ENCODE measurements at regions not wholly inside any gene's neighbourhood (a gene's known extent, or its start where the extent isn't known, plus 50 kb on each side); places are given as distances from the start of the nearest gene placed in this dataset.

DNA sequence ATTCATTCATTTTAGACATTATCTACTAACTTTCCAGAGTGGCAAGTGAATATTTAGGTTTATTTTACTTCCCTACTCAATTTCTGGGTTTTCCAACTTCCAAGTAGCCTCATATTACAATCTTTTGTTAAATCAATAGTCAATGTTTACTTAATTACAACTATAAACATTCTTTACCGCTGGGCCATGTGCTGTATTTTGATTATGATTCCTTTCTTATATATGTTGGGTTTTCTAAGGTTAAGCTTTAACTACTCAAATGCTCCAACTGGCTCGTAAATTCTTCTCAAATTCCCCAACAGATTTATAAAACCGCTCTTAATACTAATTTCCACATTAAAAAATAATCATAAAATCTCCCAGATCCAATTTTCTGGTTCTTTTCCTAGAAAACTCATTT, 110.1 kb upstream of the ABCA1 start:
- DNase-seq (ENCODE audit: low read depth, low spot score): no peak
- peaks cover 6% of the 10 kb centered on the region for H3K9me3 Mint-ChIP-seq
- no peaks in the 10 kb centered on the region for H3K27me3 Mint-ChIP-seq (ENCODE audit: low read depth)
- peaks cover 5% of the 10 kb centered on the region for H3K4me1 Mint-ChIP-seq
- H3K36me3 Mint-ChIP-seq (ENCODE audit: low read depth): peaks cover 5% of the 10 kb centered on the region
- no peak for TF ChIP-seq CTCF (conservative IDR thresholded peaks at IDR 0.05)
- no peak overlapping the region for H3K4me3 Mint-ChIP-seq
- H3K27ac Mint-ChIP-seq (ENCODE audit: unreplicated experiment): no peak overlapping the region

DNA sequence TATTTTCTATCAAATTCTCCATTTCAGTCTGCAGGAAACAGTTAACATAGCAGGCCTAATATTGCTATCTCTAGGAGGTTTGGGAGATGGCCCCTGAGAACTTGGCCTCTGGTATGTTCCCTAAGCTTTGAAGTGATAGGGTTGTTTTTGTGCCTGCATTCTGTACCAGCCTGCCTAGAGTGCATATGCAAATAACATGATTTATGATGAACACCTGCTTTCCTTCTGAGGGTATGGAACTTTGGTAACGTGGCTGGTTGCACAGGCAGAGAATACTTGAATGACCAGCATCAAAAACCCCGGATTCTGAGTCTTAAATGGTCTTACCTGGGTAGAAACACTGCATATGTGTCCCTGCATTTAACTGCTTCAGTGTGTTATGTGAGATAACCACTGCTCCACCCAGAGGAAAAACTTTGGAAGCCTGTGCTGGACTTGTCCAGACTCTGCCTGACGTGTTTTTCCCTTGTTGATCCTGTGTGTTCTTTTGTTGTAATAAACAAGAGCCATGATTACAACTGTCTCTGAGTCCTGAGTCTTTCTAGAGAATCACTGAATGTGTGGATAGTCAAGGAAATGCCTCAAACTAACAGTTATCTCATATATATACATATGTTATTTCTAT, 111.3 kb upstream of the ABCA1 start:
- Mint-ChIP-seq H3K36me3 (ENCODE audit: low read depth) (peaks cover 5% of the 10 kb centered on the region), H3K4me3 (no peak overlapping the region), H3K27ac (ENCODE audit: unreplicated experiment) (no peak overlapping the region), H3K4me1 (peaks cover 5% of the 10 kb centered on the region), H3K27me3 (ENCODE audit: low read depth) (no peaks in the 10 kb centered on the region), H3K9me3 (peaks cover 6% of the 10 kb centered on the region)
- TF ChIP-seq CTCF (conservative IDR thresholded peaks at IDR 0.05): no peak
- no peak for DNase-seq (ENCODE audit: low read depth, low spot score)

GRCh38 chr9:105043370-105043936, 115.5 kb upstream of the ABCA1 start:
- no peak for TF ChIP-seq CTCF (conservative IDR thresholded peaks at IDR 0.05)
- Mint-ChIP-seq H3K27me3 (ENCODE audit: low read depth) (no peaks in the 10 kb centered on the region), H3K36me3 (ENCODE audit: low read depth) (no peaks in the 10 kb centered on the region), H3K9me3 (no peaks in the 10 kb centered on the region), H3K4me3 (no peak overlapping the region), H3K27ac (ENCODE audit: unreplicated experiment) (no peak overlapping the region), H3K4me1 (peaks cover 4% of the 10 kb centered on the region)
- no peak for DNase-seq (ENCODE audit: low read depth, low spot score)

GRCh38 chr9:105044518-105044917, 116.6 kb upstream of the ABCA1 start:
- Mint-ChIP-seq H3K4me1 (peaks cover 4% of the 10 kb centered on the region), H3K27ac (ENCODE audit: unreplicated experiment) (no peak overlapping the region), H3K9me3 (no peaks in the 10 kb centered on the region), H3K27me3 (ENCODE audit: low read depth) (no peaks in the 10 kb centered on the region), H3K4me3 (no peak overlapping the region), H3K36me3 (ENCODE audit: low read depth) (no peaks in the 10 kb centered on the region)
- TF ChIP-seq CTCF (conservative IDR thresholded peaks at IDR 0.05): no peak
- no peak for DNase-seq (ENCODE audit: low read depth, low spot score)

GRCh38 chr9:105046907-105047741, 119.2 kb upstream of the ABCA1 start:
- no peaks in the 10 kb centered on the region for H3K9me3 Mint-ChIP-seq
- H3K36me3 Mint-ChIP-seq (ENCODE audit: low read depth): no peaks in the 10 kb centered on the region
- no peak for TF ChIP-seq CTCF (conservative IDR thresholded peaks at IDR 0.05)
- H3K4me1 Mint-ChIP-seq: peaks cover 4% of the 10 kb centered on the region
- H3K4me3 Mint-ChIP-seq: no peak overlapping the region
- no peak for DNase-seq (ENCODE audit: low read depth, low spot score)
- no peaks in the 10 kb centered on the region for H3K27me3 Mint-ChIP-seq (ENCODE audit: low read depth)
- H3K27ac Mint-ChIP-seq (ENCODE audit: unreplicated experiment): no peak overlapping the region
